Thymus (tissue), 11 donors: ENCODE measurements at regions not wholly inside any gene's neighbourhood (a gene's known extent, or its start where the extent isn't known, plus 50 kb on each side); places are given as distances from the start of the nearest gene placed in this dataset.
"Not testable (repeated sequence)": the region's sequence is repeated elsewhere in the genome, so short reads cannot be mapped to it uniquely, and the experiment has no call there.

Experiments used
- DNase-seq, 9 donors: peaks; one replicate each; pipeline ENCODE4 v3.0.0-alpha.2; 2013; ENCODE audit warnings: low spot score in 9 of 9, low read depth in 6 of 9, missing footprints in 1 of 9
- H3K27ac ChIP-seq, 2 donors: one replicate each; pipeline ENCODE4 v1.5.1; 2013; ENCODE audit warnings: control low read depth in 1 of 2, low read depth in 1 of 2, low read length in 1 of 2, mild to moderate bottlenecking in 1 of 2, moderate library complexity in 1 of 2
- H3K27me3 ChIP-seq, 2 donors: one replicate each; pipeline ENCODE4 v1.5.1; 2013; ENCODE audit warnings: low read length in 1 of 2; ENCODE audit not compliant: control insufficient read depth in 2 of 2, insufficient read depth in 1 of 2
- H3K36me3 ChIP-seq, 2 donors: one replicate each; pipeline ENCODE4 v1.5.1; 2013; ENCODE audit warnings: low read length in 1 of 2, mild to moderate bottlenecking in 1 of 2, moderate library complexity in 1 of 2; ENCODE audit not compliant: control insufficient read depth in 2 of 2, insufficient read depth in 2 of 2
- H3K4me1 ChIP-seq, 2 donors: one replicate each; pipeline ENCODE4 v1.5.1; 2013; ENCODE audit warnings: low read length in 2 of 2; ENCODE audit not compliant: control insufficient read depth in 2 of 2, insufficient read depth in 2 of 2
- H3K4me3 ChIP-seq, 2 donors: one replicate each; pipeline ENCODE4 v1.5.1; 2013; ENCODE audit warnings: low read length in 2 of 2, control low read depth in 1 of 2, mild to moderate bottlenecking in 1 of 2
- H3K9me3 ChIP-seq, 2 donors: one replicate each; pipeline ENCODE4 v1.5.1; 2013; ENCODE audit warnings: low read length in 1 of 2, mild to moderate bottlenecking in 1 of 2; ENCODE audit not compliant: control insufficient read depth in 2 of 2, insufficient read depth in 1 of 2
- WGBS: extraction: QIAGEN DNeasy Blood & Tissue Kit; methylation state at CpG from one replicate; pipeline ENCODE4 v1.1.7; 2013; 5-methylcytosine and 5-hydroxymethylcytosine counted together
- donor health status: healthy.

- 73% methylated on average over 3 of the region's 3 CpGs for WGBS
- H3K9me3 ChIP-seq = peaks cover 0 to 6% of the 10 kb centered on the region in 2 donors
- no peaks in the 10 kb centered on the region for H3K36me3 ChIP-seq
- no peak overlapping the region for H3K4me3 ChIP-seq
- DNase-seq = peak in 1 of 9 donors; percentile 6
- H3K4me1 ChIP-seq = no peaks in the 10 kb centered on the region
- no peak overlapping the region for H3K27ac ChIP-seq
- H3K27me3 ChIP-seq = peaks cover 0 to 2% of the 10 kb centered on the region in 2 donors
Measured at GRCh38 chr13:98075048-98075447, 67.8 kb upstream of the FARP1 start.

- not testable (repeated sequence) for H3K9me3 ChIP-seq, DNase-seq, H3K4me1 ChIP-seq, H3K4me3 ChIP-seq, H3K27ac ChIP-seq, H3K27me3 ChIP-seq, H3K36me3 ChIP-seq
- 98% methylated on average over 25 of the region's 25 CpGs for WGBS
Measured at GRCh38 chr13:98076309-98076708, 66.6 kb upstream of the FARP1 start.

GRCh38 chr13:98080280-98080679 lies 62.6 kb upstream of the FARP1 start:
- no peak for DNase-seq
- Histone ChIP-seq H3K4me3 (no peak overlapping the region), H3K27me3 (no peaks in the 10 kb centered on the region), H3K4me1 (no peaks in the 10 kb centered on the region), H3K36me3 (no peaks in the 10 kb centered on the region), H3K27ac (no peak overlapping the region), H3K9me3 (peaks cover 0 to 6% of the 10 kb centered on the region in 2 donors)
- 73% methylated on average over 5 of the region's 5 CpGs for WGBS

- H3K4me3 ChIP-seq = no peak overlapping the region
- DNase-seq = no peak
- no peaks in the 10 kb centered on the region for H3K36me3 ChIP-seq
- no peak overlapping the region for H3K27ac ChIP-seq
- no peaks in the 10 kb centered on the region for H3K9me3 ChIP-seq
- H3K27me3 ChIP-seq = no peaks in the 10 kb centered on the region
- WGBS = 80% methylated on average over 6 of the region's 6 CpGs
- H3K4me1 ChIP-seq = no peaks in the 10 kb centered on the region
Measured at GRCh38 chr13:98083507-98083906, 59.4 kb upstream of the FARP1 start.

GRCh38 chr13:98083936-98084335 lies 59.0 kb upstream of the FARP1 start:
- DNase-seq = no peak
- no peak overlapping the region for H3K4me3 ChIP-seq
- H3K9me3 ChIP-seq = no peaks in the 10 kb centered on the region
- WGBS = 96% methylated on average over 3 of the region's 3 CpGs
- no peaks in the 10 kb centered on the region for H3K4me1 ChIP-seq
- no peaks in the 10 kb centered on the region for H3K27me3 ChIP-seq
- H3K36me3 ChIP-seq = no peaks in the 10 kb centered on the region
- H3K27ac ChIP-seq = no peak overlapping the region

- H3K27ac ChIP-seq = no peak overlapping the region
Measured at GRCh38 chr13:98089246-98089645, 53.6 kb upstream of the FARP1 start.

GRCh38 chr13:98092888-98093287 lies 50.0 kb upstream of the FARP1 start:
- no peaks in the 10 kb centered on the region for H3K9me3 ChIP-seq
- no peaks in the 10 kb centered on the region for H3K36me3 ChIP-seq
- WGBS = 86% methylated on average over 6 of the region's 6 CpGs
- no peak for DNase-seq
- no peaks in the 10 kb centered on the region for H3K27me3 ChIP-seq
- peaks cover 0 to 2% of the 10 kb centered on the region in 2 donors for H3K4me1 ChIP-seq
- no peak overlapping the region for H3K4me3 ChIP-seq
- no peak overlapping the region for H3K27ac ChIP-seq

More at GRCh38 chr13:98089246-98089645, 53.6 kb upstream of the FARP1 start:
- Histone ChIP-seq H3K27me3 (no peaks in the 10 kb centered on the region), H3K36me3 (no peaks in the 10 kb centered on the region), H3K4me1 (no peaks in the 10 kb centered on the region), H3K9me3 (no peaks in the 10 kb centered on the region), H3K4me3 (no peak overlapping the region)
- no peak for DNase-seq
- 82% methylated on average over 2 of the region's 2 CpGs for WGBS
